PC-9 (cell line): ENCODE measurements at regions not wholly inside any gene's neighbourhood (a gene's known extent, or its start where the extent isn't known, plus 50 kb on each side); places are given as distances from the start of the nearest gene placed in this dataset.

Experiments used
- BruUV-seq: library from RNA; stranded (reverse); fragments of 400-500 nt; replicated peaks from 2 replicates; lab custom pipeline; 2021; lab: Mats Ljungman, UMichigan
- CTCF ChIA-PET: fragments of 300-600 bp; sonication (Branson Sonifier 250); formaldehyde crosslinking; loops from one replicate; lab custom pipeline; 2022; ENCODE audit warnings: antibody characterized with exemption; lab: Charles Lee
- POLR2A ChIA-PET: fragments of 300-600 bp; sonication (Branson Sonifier 250); formaldehyde crosslinking; loops from one replicate; lab custom pipeline; 2022; ENCODE audit warnings: antibody characterized with exemption; ENCODE audit not compliant: unreplicated experiment; lab: Charles Lee
- DNase-seq, 2 experiments: peaks; one replicate each; pipeline versions ENCODE4 v3.0.0 to v3.0.0-alpha.2; 2015 to 2022; ENCODE audit warnings: mixed read lengths in 1 of 2
- H2AFZ ChIP-seq: fragments of 200-600 bp; sonication (generic); 2 replicates; pipeline ENCODE4 v1.8.1; 2017; ENCODE audit warnings: antibody characterized with exemption
- H3F3A ChIP-seq: fragments of 200-600 bp; sonication (generic); 2 replicates; pipeline ENCODE4 v1.8.1; 2017; ENCODE audit warnings: antibody characterized with exemption, mild to moderate bottlenecking, low read depth; ENCODE audit not compliant: insufficient read depth
- H3K27ac ChIP-seq: fragments of 200-600 bp; sonication (generic); 2 replicates; pipeline ENCODE4 v1.6.1; 2016; ENCODE audit warnings: mixed run types
- H3K27me3 ChIP-seq: fragments of 200-600 bp; sonication (generic); 2 replicates; pipeline ENCODE4 v1.6.1; 2016; ENCODE audit warnings: low read depth, mixed run types; ENCODE audit not compliant: insufficient read depth
- H3K36me3 ChIP-seq: fragments of 200-600 bp; sonication (generic); 2 replicates; pipeline ENCODE4 v1.6.1; 2016; ENCODE audit warnings: low read depth, mixed run types
- H3K4me1 ChIP-seq: fragments of 200-600 bp; sonication (generic); replicated peaks from 2 replicates; pipeline ENCODE4 v1.6.1; 2016; ENCODE audit warnings: mixed run types; ENCODE audit not compliant: insufficient read depth
- H3K4me2 ChIP-seq: fragments of 200-600 bp; sonication (generic); 2 replicates; pipeline ENCODE4 v1.6.1; 2017; ENCODE audit warnings: mixed run types
- H3K4me3 ChIP-seq: fragments of 200-600 bp; sonication (generic); 2 replicates; pipeline ENCODE4 v1.6.1; 2016; ENCODE audit warnings: mixed run types
- H3K79me2 ChIP-seq: fragments of 200-600 bp; sonication (generic); 2 replicates; pipeline ENCODE4 v1.6.1; 2017; ENCODE audit warnings: low read depth, mixed run types
- H3K9me2 ChIP-seq: fragments of 200-600 bp; sonication (generic); 2 replicates; pipeline ENCODE4 v1.8.1; 2017; ENCODE audit warnings: mild to moderate bottlenecking; ENCODE audit not compliant: insufficient read depth
- H3K9me3 ChIP-seq: fragments of 200-600 bp; sonication (generic); 2 replicates; pipeline ENCODE4 v1.8.1; 2016; ENCODE audit warnings: low read depth; ENCODE audit not compliant: insufficient read depth
- H4K20me1 ChIP-seq: fragments of 200-600 bp; sonication (generic); 2 replicates; pipeline ENCODE4 v1.8.1; 2017; ENCODE audit not compliant: insufficient read depth
- CTCF ChIP-seq: fragments of 200-600 bp; sonication (generic); conservative IDR thresholded peaks from 2 replicates; pipeline ENCODE4 v1.6.1; 2017; ENCODE audit warnings: mixed run types, antibody characterized with exemption, mild to moderate bottlenecking, moderate library complexity
- EZH2 ChIP-seq: fragments of 200-600 bp; sonication (generic); IDR thresholded peaks from 2 replicates; pipeline ENCODE4 v1.8.0; 2017; ENCODE audit warnings: antibody characterized with exemption, low read depth
- intact Hi-C: fragments of 100-400 bp; cut with micrococcal nuclease; formaldehyde crosslinking; loops from one replicate; pipeline ENCODE4 v1.10.0; 2022; ENCODE audit not compliant: unreplicated experiment

GRCh38 chr2:21411741-21412140 is 288.0 kb downstream of the TDRD15 start:
- no peaks in the 10 kb centered on the region for H3K36me3 ChIP-seq
- BruUV-seq = no TSS peak
- no peak for TF ChIP-seq CTCF
- TF ChIP-seq EZH2 = no peak

GRCh38 chr2:21412944-21413443 is 289.2 kb downstream of the TDRD15 start:
- Histone ChIP-seq H3K27me3 (no peaks in the 10 kb centered on the region), H3F3A (no peaks in the 10 kb centered on the region), H3K9me2 (no peaks in the 10 kb centered on the region), H3K27ac (no peak overlapping the region), H2AFZ (no peak overlapping the region), H3K79me2 (no peaks in the 10 kb centered on the region), H3K4me1 (no peaks in the 10 kb centered on the region), H3K4me2 (no peak overlapping the region), H3K4me3 (no peak overlapping the region), H4K20me1 (no peaks in the 10 kb centered on the region), H3K9me3 (no peaks in the 10 kb centered on the region), H3K36me3 (no peaks in the 10 kb centered on the region)
- CTCF ChIA-PET = no interaction called here
- intact Hi-C loops = no loop called here
- no peak for DNase-seq
- no peak for TF ChIP-seq EZH2
- no peak for TF ChIP-seq CTCF
- no TSS peak for BruUV-seq
- POLR2A ChIA-PET = no interaction called here

More at GRCh38 chr2:21411741-21412140, 288.0 kb downstream of the TDRD15 start:
- Histone ChIP-seq H3K4me2 (no peak overlapping the region), H3K4me3 (no peak overlapping the region), H3K27me3 (no peaks in the 10 kb centered on the region), H3K9me3 (no peaks in the 10 kb centered on the region), H3F3A (no peaks in the 10 kb centered on the region), H3K4me1 (no peaks in the 10 kb centered on the region), H2AFZ (no peak overlapping the region), H4K20me1 (no peaks in the 10 kb centered on the region), H3K27ac (no peak overlapping the region), H3K9me2 (no peaks in the 10 kb centered on the region), H3K79me2 (no peaks in the 10 kb centered on the region)
- intact Hi-C loops = no loop called here
- DNase-seq = no peak
- CTCF ChIA-PET = no interaction called here
- POLR2A ChIA-PET = no interaction called here

- Histone ChIP-seq H3K9me3 (no peaks in the 10 kb centered on the region), H3K4me1 (no peaks in the 10 kb centered on the region), H3K27ac (no peak overlapping the region), H3K79me2 (no peaks in the 10 kb centered on the region), H3F3A (no peaks in the 10 kb centered on the region), H4K20me1 (no peaks in the 10 kb centered on the region), H2AFZ (no peak overlapping the region), H3K36me3 (no peaks in the 10 kb centered on the region), H3K9me2 (no peaks in the 10 kb centered on the region), H3K4me2 (no peak overlapping the region), H3K4me3 (no peak overlapping the region), H3K27me3 (no peaks in the 10 kb centered on the region; the same call in 1 of the 2 replicates)
- ChIA-PET CTCF (no interaction called here), POLR2A (no interaction called here)
- BruUV-seq = no TSS peak
- intact Hi-C loops = no loop called here
- DNase-seq = peak in 1 of 2 experiments; percentile 31
- TF ChIP-seq EZH2 (no peak), CTCF (no peak)
Measured at GRCh38 chr2:21415234-21415633, 291.5 kb downstream of the TDRD15 start.
